ENCODE measurements at regions not wholly inside any gene's neighbourhood (a gene's known extent, or its start where the extent isn't known, plus 50 kb on each side); places are given as distances from the start of the nearest gene placed in this dataset.
"Not testable (repeated sequence)": the region's sequence is repeated elsewhere in the genome, so short reads cannot be mapped to it uniquely, and the experiment has no call there.

- no peak for TF ChIP-seq CTCF (IDR thresholded peaks at IDR 0.05)
- no peak for TF ChIP-seq EP300 (IDR thresholded peaks at IDR 0.05)
- TF ChIP-seq POLR2AphosphoS5 (IDR thresholded peaks at IDR 0.05), result no peak
- TF ChIP-seq POLR2A (IDR thresholded peaks at IDR 0.05), result no peak
- DNase-seq, result no peak
- no peak overlapping the region for H3K4me3 ChIP-seq
- no peaks in the 10 kb centered on the region for H3K9me3 ChIP-seq
- H3K4me1 ChIP-seq, result no peaks in the 10 kb centered on the region
- H3K27ac ChIP-seq, result no peak overlapping the region
- H3K36me3 ChIP-seq, result no peaks in the 10 kb centered on the region
- ATAC-seq (ENCODE audit: low FRiP score in 2 of 2), result no peak
- no peaks in the 10 kb centered on the region for H3K27me3 ChIP-seq
- WGBS, 2 donors, result 97% methylated on average over 1 of the region's 1 CpG
Observed at GRCh38 chr4:109378511-109378910, 55.1 kb upstream of the SEC24B start.

DNA sequence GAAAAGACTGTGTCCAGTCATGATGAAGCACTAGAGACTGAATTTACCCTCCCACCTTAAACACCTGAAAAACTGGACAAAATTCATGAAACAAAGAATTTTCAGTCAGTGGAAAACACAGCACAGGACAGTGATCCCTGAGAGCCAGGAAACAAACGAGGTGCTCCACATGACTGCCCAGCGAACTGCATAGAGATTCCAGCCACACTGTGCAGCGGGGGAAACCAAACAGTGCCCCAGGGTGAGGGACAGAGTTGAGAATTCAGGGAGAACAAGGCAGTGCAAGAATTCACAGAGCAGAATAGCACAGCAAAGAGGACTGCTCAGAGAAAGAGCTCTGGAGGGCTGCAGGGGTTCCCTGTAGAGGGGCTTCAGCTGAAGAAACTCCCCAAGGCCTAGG is 55.5 kb upstream of the SEC24B start:
- no peaks in the 10 kb centered on the region for H3K9me3 ChIP-seq
- H3K36me3 ChIP-seq, result no peaks in the 10 kb centered on the region
- no peak overlapping the region for H3K27ac ChIP-seq
- TF ChIP-seq POLR2A (IDR thresholded peaks at IDR 0.05), result no peak
- no peak for TF ChIP-seq EP300 (IDR thresholded peaks at IDR 0.05)
- no peak for TF ChIP-seq CTCF (IDR thresholded peaks at IDR 0.05)
- no peak for TF ChIP-seq POLR2AphosphoS5 (IDR thresholded peaks at IDR 0.05)
- DNase-seq, result no peak
- H3K4me1 ChIP-seq, result no peaks in the 10 kb centered on the region
- H3K4me3 ChIP-seq, result no peak overlapping the region
- WGBS, 2 donors, result 69 to 83% methylated on average over 3 of the region's 3 CpGs
- H3K27me3 ChIP-seq, result no peaks in the 10 kb centered on the region
- ATAC-seq (ENCODE audit: low FRiP score in 2 of 2), result no peak

- Histone ChIP-seq H3K4me1 (no peaks in the 10 kb centered on the region), H3K27ac (no peak overlapping the region), H3K36me3 (no peaks in the 10 kb centered on the region), H3K4me3 (no peak overlapping the region), H3K9me3 (no peaks in the 10 kb centered on the region), H3K27me3 (no peaks in the 10 kb centered on the region)
- ATAC-seq (ENCODE audit: low FRiP score in 2 of 2) (peak; percentile 16 to 55), DNase-seq (peak in 1 of 2 donors; percentile 49)
- no peak for TF ChIP-seq EP300 (IDR thresholded peaks at IDR 0.05)
- TF ChIP-seq POLR2AphosphoS5 (IDR thresholded peaks at IDR 0.05), result no peak
- TF ChIP-seq CTCF (IDR thresholded peaks at IDR 0.05), result no peak
- no peak for TF ChIP-seq POLR2A (IDR thresholded peaks at IDR 0.05)
- 58 to 63% methylated on average over 8 of the region's 8 CpGs for WGBS, 2 donors
Observed at GRCh38 chr4:109375778-109376414, 57.7 kb upstream of the SEC24B start.

- no peak overlapping the region for H3K4me3 ChIP-seq
- no peak for ATAC-seq (ENCODE audit: low FRiP score in 2 of 2)
- no peak overlapping the region for H3K27ac ChIP-seq
- no peaks in the 10 kb centered on the region for H3K36me3 ChIP-seq
- no peak for TF ChIP-seq CTCF (IDR thresholded peaks at IDR 0.05)
- TF ChIP-seq POLR2A (IDR thresholded peaks at IDR 0.05), result no peak
- H3K9me3 ChIP-seq, result no peaks in the 10 kb centered on the region
- no peaks in the 10 kb centered on the region for H3K27me3 ChIP-seq
- 83 to 88% methylated on average over 3 of the region's 3 CpGs for WGBS, 2 donors
- no peaks in the 10 kb centered on the region for H3K4me1 ChIP-seq
- DNase-seq, result no peak
Observed at GRCh38 chr4:109368661-109369060, 65.0 kb upstream of the SEC24B start.

DNA sequence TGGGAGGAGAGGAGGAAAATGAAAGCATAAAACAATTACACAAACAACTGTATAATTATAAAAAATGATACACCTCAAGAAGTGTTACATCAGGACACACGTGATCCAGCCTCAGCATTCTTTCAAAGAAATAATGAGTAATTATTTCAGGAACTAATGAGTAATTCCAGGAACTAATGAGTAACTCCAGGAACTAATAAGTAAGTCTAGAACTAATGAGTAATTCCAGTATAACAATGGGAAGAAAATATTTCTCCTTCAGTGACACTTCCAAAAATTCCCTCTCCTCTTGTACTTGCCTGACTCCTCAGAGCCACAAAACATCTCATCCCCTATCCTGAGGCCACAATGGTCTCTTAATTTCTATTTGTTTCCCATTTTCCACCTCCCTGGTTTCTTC is 63.5 kb upstream of the COL25A1 start:
- no peak for DNase-seq
- Histone ChIP-seq H3K36me3 (no peaks in the 10 kb centered on the region), H3K4me1 (no peaks in the 10 kb centered on the region), H3K4me3 (no peak overlapping the region), H3K27ac (no peak overlapping the region), H3K9me3 (no peaks in the 10 kb centered on the region), H3K27me3 (no peaks in the 10 kb centered on the region)
- WGBS, 2 donors, result 0 to 65% methylated on average over 1 of the region's 1 CpG
- TF ChIP-seq CTCF (IDR thresholded peaks at IDR 0.05) (no peak), POLR2A (IDR thresholded peaks at IDR 0.05) (no peak), EP300 (IDR thresholded peaks at IDR 0.05) (no peak), POLR2AphosphoS5 (IDR thresholded peaks at IDR 0.05) (no peak)
- ATAC-seq (ENCODE audit: low FRiP score in 2 of 2), result no peak

- H3K27me3 ChIP-seq; ATAC-seq (ENCODE audit: low FRiP score in 2 of 2); DNase-seq; H3K36me3 ChIP-seq; H3K27ac ChIP-seq; H3K9me3 ChIP-seq; H3K4me3 ChIP-seq; H3K4me1 ChIP-seq: not testable (repeated sequence)
- 96 to 100% methylated on average over 1 of the region's 1 CpG for WGBS, 2 donors
Observed at GRCh38 chr4:109365297-109365696, 62.8 kb upstream of the COL25A1 start.
